HG03135 (cell line): ENCODE measurements at regions not wholly inside any gene's neighbourhood (a gene's known extent, or its start where the extent isn't known, plus 50 kb on each side); places are given as distances from the start of the nearest gene placed in this dataset.

Experiments used
- ATAC-seq: cut with Tn5 transposase; IDR thresholded peaks from one replicate; pipeline ENCODE4 v1.9.1; 2021; ENCODE audit warnings: mild to moderate bottlenecking, moderate library complexity; ENCODE audit not compliant: unreplicated experiment

- ATAC-seq, result no peak
These were observed 288.0 kb downstream of the ADGB start for GRCh38 chr6:146886587-146887446.

GRCh38 chr6:146887447-146888077 lies 288.8 kb downstream of the ADGB start:
- no peak for ATAC-seq

DNA sequence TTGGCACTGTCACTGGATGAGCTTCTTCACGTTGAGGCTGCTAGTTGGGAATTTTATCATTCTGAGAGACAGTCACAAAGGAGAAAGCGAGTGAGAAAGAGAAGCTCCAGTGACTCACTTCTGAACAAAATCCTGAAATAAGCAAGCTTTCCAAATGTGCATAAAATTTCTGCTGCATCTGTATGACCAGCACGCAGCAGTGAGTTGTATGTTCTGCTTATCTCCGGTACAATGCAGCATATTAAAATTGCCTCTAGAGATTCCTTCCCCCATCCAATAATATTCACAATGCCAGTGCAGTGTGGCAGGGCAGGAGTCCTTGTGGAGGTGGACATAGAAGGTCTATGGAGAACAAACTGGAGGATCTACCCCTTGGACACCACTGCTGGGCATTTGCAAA lies 290.5 kb downstream of the ADGB start:
- ATAC-seq, result no peak

DNA sequence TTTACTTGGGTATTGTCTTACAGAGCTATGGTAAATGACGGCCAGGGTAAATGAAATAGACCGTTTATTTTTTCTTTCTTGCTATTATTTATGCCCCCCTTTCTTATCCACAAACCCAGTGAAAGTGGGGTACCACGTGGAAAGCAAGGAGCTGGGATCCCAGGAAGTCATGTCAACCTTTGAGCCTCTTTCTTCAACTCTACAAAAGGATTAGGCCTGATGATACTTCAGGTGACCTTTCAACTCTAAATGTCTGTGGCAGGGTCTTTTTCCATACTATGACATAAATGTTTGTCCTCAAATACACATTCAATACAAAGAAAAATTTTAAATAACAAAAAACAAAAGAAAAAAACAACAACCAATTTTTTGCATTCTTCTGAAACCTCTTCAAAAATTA lies 291.4 kb downstream of the ADGB start:
- ATAC-seq, result no peak

- no peak for ATAC-seq
These were observed 292.1 kb downstream of the ADGB start for GRCh38 chr6:146890644-146891434.

- no peak for ATAC-seq
These were observed 293.0 kb downstream of the ADGB start for GRCh38 chr6:146891615-146892265.

GRCh38 chr6:146892283-146892612 lies 293.5 kb downstream of the ADGB start:
- no peak for ATAC-seq

DNA sequence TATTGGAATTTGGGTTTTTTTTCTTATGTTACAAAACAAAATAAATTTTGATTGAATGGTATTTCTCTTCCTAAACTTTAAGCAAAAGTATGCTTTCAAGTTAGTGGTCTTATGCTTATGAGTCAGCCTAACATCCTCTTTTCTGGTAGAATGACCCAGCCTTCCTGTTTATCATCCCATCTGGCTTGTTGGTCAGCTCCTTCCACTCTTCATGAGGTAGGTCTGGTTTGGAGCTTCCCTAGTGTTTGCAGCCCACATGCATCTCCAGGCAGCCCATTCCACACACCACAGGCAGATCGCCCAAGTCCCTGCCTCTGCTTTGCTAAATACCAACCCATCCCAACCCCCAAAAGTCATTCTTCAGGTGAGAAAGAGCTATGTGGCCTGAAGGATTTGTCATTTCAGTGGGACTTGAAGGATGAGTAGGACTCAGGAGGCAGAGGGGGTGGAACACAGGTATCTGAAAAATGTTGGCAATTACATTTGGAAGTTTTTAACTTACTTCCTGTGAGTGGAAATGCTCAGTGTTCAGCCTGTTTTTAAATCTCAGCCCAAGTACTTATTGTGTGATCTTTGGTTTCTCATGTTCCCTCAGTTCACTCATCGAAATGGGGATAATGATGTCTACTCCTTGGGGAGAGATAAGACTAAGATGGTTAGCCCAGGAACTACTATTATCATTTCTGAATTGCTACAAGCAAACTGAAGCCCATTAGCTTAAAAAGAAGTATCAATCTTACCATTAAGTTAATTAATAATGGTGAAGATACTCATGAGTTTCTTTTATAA lies 294.0 kb downstream of the ADGB start:
- ATAC-seq, result no peak

DNA sequence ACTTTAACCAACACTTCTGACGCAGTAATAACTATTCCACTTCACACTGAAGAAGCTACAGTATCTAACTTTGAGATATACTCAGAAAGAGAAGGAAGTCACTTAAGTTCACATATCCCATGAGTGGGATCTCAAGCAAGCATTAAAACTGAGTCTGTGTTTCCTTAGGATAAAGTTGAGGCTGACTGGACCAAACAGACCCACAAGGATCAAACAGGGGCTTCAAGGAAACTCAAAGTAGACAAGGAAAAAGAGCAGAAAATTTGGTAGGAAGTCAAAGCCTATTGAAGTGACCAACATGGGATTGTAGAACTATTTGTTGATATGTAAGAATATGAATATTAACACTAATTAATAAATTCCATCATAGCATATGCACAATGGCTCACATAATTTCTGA lies 294.9 kb downstream of the ADGB start:
- ATAC-seq, result no peak

DNA sequence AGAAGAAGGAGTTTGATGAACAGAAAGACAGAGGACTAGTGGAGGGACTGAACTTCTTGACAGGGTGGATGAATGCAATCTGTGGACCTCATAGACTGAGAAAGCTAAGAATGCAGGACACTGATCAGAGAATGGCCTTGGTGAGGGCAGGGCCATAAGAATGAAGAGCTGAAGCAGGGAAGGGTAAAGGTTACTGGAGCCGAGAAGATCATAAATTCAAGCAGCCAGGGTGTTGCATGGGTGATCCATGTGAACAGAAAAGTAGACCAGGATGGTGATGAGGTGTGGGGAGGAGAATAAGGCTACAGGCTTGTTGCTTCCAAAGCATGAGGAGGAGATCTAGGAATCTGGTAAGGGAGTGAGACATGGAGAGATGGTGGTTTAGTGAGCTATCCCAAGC lies 295.9 kb downstream of the ADGB start:
- no peak for ATAC-seq

DNA sequence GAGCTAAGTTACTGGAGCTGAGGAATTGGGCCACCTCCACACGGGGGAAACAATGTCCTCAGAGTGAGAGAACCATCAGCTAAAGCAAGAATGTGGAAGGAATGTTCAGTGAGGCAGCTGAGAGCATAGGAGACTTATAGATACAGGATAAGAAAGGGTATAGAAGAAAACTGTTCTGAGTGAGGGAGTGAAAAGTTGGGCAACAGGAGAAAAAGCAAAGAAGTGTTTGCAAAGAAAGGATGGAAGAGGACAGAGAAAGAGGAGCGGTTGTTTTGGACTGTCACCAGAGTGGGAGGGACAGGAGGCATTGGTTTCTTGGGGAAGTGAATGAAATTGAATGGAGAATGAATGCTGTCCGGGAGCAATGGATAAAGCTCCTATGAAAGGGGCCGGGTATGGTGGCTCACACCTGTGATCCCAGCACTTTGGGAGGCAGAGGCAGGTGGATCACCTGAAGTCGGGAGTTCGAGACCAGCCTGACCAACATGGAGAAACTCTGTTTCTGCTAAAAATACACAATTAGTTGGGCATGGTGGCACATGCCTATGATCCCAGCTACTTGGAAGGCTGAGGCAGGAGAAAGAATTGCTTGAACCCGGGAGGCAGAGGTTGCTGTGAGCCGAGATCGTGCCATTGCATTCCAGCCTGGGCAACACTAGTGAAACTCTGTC lies 296.5 kb downstream of the ADGB start:
- no peak for ATAC-seq

- ATAC-seq, result no peak
These were observed 296.9 kb downstream of the ADGB start for GRCh38 chr6:146895772-146896061.

GRCh38 chr6:146896062-146896813 lies 297.5 kb downstream of the ADGB start:
- no peak for ATAC-seq

DNA sequence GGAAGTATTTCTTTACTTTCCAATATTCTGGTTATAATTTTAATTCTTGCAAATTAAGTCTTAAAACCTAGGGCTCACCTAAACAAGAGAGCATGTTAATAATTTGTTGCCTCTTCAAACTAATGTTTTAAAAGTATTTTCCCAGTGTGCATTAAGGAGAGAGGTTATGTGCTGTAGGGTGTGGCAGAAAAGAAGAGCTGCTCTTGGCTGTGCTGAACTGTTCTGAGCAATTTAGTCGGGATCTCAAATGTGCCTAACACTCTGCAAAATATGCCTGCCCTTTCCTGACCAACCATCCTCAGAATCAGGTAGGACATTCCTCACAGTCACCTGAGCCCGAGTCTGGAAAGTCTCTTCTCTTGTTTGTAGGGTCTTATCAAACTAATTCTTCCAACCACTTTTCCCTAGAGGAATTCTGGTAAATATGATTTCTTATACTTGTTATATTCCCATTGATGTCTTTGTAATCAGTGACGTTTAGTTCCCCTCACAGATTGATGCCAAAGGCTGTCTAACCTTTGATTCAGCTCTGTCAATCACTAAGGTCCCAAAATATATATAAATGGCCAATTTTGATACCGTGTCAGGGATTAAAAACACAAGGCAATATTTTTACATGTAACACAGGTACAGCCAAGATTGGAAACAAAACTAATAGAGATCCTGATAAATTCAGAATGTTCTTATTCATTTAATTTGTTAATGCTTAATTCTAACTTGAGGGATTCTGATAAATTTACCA lies 298.4 kb downstream of the ADGB start:
- ATAC-seq, result no peak

GRCh38 chr6:146898069-146898887 lies 299.5 kb downstream of the ADGB start:
- no peak for ATAC-seq

DNA sequence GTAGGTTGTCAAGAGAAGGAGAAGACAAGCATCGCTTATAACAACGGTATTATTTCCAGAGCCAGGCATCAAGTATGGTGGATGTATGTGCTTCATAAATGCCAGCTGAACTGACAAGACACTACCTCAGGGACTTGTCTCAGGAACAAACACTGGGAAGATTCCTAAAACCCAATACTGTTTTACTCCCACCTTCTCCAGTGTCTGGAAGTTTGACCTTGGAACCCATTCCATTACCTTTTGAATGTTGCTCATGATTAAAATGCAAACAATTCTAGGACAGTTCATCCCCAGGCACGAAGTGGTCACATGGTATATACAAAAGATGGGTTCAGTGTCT lies 300.1 kb downstream of the ADGB start:
- ATAC-seq, result no peak

DNA sequence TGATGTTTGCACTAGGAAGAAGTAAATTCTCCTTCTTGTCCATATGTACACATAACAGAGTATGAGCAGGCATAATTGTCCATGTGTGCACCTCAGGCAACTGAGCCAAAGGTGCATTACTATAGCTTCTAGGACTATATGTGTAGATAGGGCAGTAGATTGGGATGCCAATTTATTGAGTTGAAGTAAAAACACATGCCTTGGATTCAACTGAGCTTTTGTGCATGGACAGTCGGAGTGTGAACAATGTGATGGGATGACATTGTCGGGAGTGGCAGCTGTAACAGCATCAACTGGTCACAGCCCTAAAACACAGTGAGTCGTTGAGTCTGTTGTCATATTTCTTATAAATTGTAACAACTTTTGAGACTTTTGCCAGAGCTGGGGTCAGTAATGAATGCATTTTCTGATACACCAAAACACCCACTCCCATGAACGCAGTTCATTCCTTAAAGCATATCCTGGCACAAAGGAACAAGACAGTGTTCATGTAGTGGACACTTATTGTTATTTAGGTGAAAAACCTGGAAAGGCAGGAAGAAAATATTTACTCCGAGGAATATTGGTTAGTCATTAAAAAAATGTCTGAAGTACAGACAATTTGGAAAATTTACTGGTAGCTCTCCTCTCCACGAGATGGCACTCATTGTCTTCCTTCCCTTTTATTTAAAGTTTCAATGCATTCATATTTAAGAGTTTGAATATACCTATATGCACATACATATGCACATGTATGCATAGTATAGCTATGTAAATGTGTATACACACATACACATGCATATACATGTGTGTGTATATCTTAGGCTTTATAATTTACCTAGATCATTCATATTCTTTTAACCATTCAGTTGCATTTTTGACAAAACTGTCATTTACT lies 302.0 kb upstream of the STXBP5 start:
- no peak for ATAC-seq
